Tibial artery (tissue), 4 donors: ENCODE measurements at regions not wholly inside any gene's neighbourhood (a gene's known extent, or its start where the extent isn't known, plus 50 kb on each side); places are given as distances from the start of the nearest gene placed in this dataset.

Source experiments
- DNase-seq, 2 donors: peaks; one replicate each; pipeline ENCODE4 v3.0.0-alpha.2; 2019
- H3K27ac ChIP-seq, 2 donors: fragments of 200-600 bp; sonication (generic) in 1 of 2; 1 replicate in 1 of 2; 2 replicates in 1 of 2; pipeline ENCODE4 v1.5.1; 2018 to 2019; ENCODE audit warnings: mild to moderate bottlenecking in 1 of 2
- H3K27me3 ChIP-seq, 2 donors: fragments of 200-600 bp; sonication (generic) in 1 of 2; one replicate each; pipeline versions ENCODE4 v1.5.1 to v1.6.0; 2016 to 2019
- H3K36me3 ChIP-seq, 3 donors: fragments of 200-600 bp; sonication (generic) in 2 of 3; one replicate each; pipeline ENCODE4 v1.5.1; 2016 to 2019; ENCODE audit warnings: mild to moderate bottlenecking in 2 of 3
- H3K4me1 ChIP-seq, 4 donors: fragments of 200-600 bp; sonication (generic) in 2 of 4; 1 replicate in 3 of 4; 2 replicates in 1 of 4; pipeline ENCODE4 v1.5.1; 2016 to 2019
- H3K4me3 ChIP-seq, 2 donors: fragments of 200-600 bp; sonication (generic) in 1 of 2; 1 replicate in 1 of 2; 2 replicates in 1 of 2; pipeline ENCODE4 v1.5.1; 2018 to 2019; ENCODE audit warnings: mild to moderate bottlenecking in 2 of 2
- H3K9me3 ChIP-seq, 3 donors: fragments of 200-600 bp; sonication (generic) in 1 of 3; one replicate each; pipeline ENCODE4 v1.5.1; 2016 to 2019
- CTCF ChIP-seq, 2 experiments: fragments of 200-600 bp in 1 of 2; fragments of 450-650 bp in 1 of 2; IDR thresholded peaks; one replicate each; pipeline ENCODE4 v1.5.1; 2017 to 2019; ENCODE audit warnings: antibody characterized with exemption in 2 of 2, mild to moderate bottlenecking in 1 of 2, moderate library complexity in 1 of 2
- intact Hi-C: fragments of 100-400 bp; cut with DNase I; formaldehyde crosslinking; loops from one replicate; pipeline ENCODE4 v1.15.0; 2023; ENCODE audit warnings: low total_unique reads

GRCh38 chr9:97781902-97782301, 71.1 kb upstream of the FOXE1 start:
- Histone ChIP-seq H3K36me3 (no peaks in the 10 kb centered on the region), H3K4me1 (no peaks in the 10 kb centered on the region), H3K27ac (no peak overlapping the region), H3K27me3 (no peaks in the 10 kb centered on the region), H3K9me3 (peaks cover 0 to 23% (median 14%) of the 10 kb centered on the region in 3 donors), H3K4me3 (no peak overlapping the region)
- no peak for DNase-seq
- TF ChIP-seq CTCF (IDR thresholded peaks at IDR 0.05): no peak
- intact Hi-C loops: no loop called here

- Histone ChIP-seq H3K27me3 (peaks cover 0 to 2% of the 10 kb centered on the region in 2 donors), H3K36me3 (no peaks in the 10 kb centered on the region), H3K27ac (no peak overlapping the region), H3K4me3 (no peak overlapping the region), H3K9me3 (no peaks in the 10 kb centered on the region), H3K4me1 (no peaks in the 10 kb centered on the region)
- TF ChIP-seq CTCF (IDR thresholded peaks at IDR 0.05): no peak
- intact Hi-C loops: no loop called here
- DNase-seq: no peak
These were observed 66.7 kb upstream of the FOXE1 start for GRCh38 chr9:97786341-97786740.

GRCh38 chr9:97787551-97787950, 65.5 kb upstream of the FOXE1 start:
- TF ChIP-seq CTCF (IDR thresholded peaks at IDR 0.05): no peak
- H3K27ac ChIP-seq: no peak overlapping the region
- H3K36me3 ChIP-seq: no peaks in the 10 kb centered on the region
- no peaks in the 10 kb centered on the region for H3K4me1 ChIP-seq
- H3K27me3 ChIP-seq: peaks cover 0 to 2% of the 10 kb centered on the region in 2 donors
- DNase-seq: no peak
- H3K9me3 ChIP-seq: no peaks in the 10 kb centered on the region
- no peak overlapping the region for H3K4me3 ChIP-seq
- intact Hi-C loops: no loop called here

GRCh38 chr9:97788763-97789663, 64.0 kb upstream of the FOXE1 start:
- Histone ChIP-seq H3K9me3 (no peaks in the 10 kb centered on the region), H3K4me1 (no peaks in the 10 kb centered on the region), H3K27ac (no peak overlapping the region), H3K4me3 (no peak overlapping the region), H3K27me3 (peaks cover 0 to 2% of the 10 kb centered on the region in 2 donors), H3K36me3 (no peaks in the 10 kb centered on the region)
- no peak for DNase-seq
- TF ChIP-seq CTCF (IDR thresholded peaks at IDR 0.05): no peak
- intact Hi-C loops: no loop called here

GRCh38 chr9:97790542-97790941, 62.5 kb upstream of the FOXE1 start:
- no peak for TF ChIP-seq CTCF (IDR thresholded peaks at IDR 0.05)
- no peaks in the 10 kb centered on the region for H3K36me3 ChIP-seq
- H3K27me3 ChIP-seq: peaks cover 0 to 2% of the 10 kb centered on the region in 2 donors
- no peaks in the 10 kb centered on the region for H3K4me1 ChIP-seq
- no peak for DNase-seq
- no peak overlapping the region for H3K27ac ChIP-seq
- intact Hi-C loops: no loop called here
- H3K9me3 ChIP-seq: no peaks in the 10 kb centered on the region
- H3K4me3 ChIP-seq: no peak overlapping the region
